Activated CD4-positive, alpha-beta memory T cell treated with anti-CD3 and anti-CD28 coated beads for 36 hours (primary cell): ENCODE measurements at regions not wholly inside any gene's neighbourhood (a gene's known extent, or its start where the extent isn't known, plus 50 kb on each side); places are given as distances from the start of the nearest gene placed in this dataset.
"Not testable (repeated sequence)": the region's sequence is repeated elsewhere in the genome, so short reads cannot be mapped to it uniquely, and the experiment has no call there.

Experiments used
- CTCF ChIA-PET: fragments of 350-600 bp; sonication (Branson Sonifier 250); formaldehyde crosslinking; loops from one replicate; lab custom pipeline; 2021; ENCODE audit warnings: antibody characterized with exemption, inconsistent platforms; lab: Charles Lee
- POLR2A ChIA-PET: fragments of 350-600 bp; sonication (Branson Sonifier 250); formaldehyde crosslinking; loops from one replicate; lab custom pipeline; 2021; ENCODE audit warnings: antibody characterized with exemption; lab: Charles Lee
- DNase-seq: peaks from one replicate; pipeline ENCODE4 v3.0.0-alpha.2; 2020
- H3K27ac Mint-ChIP-seq: one replicate; pipeline ENCODE4 v1.8.0; 2021; ENCODE audit warnings: mixed read lengths
- H3K27me3 Mint-ChIP-seq: one replicate; pipeline ENCODE4 v1.8.0; 2021; ENCODE audit warnings: mixed read lengths
- H3K36me3 Mint-ChIP-seq: one replicate; pipeline ENCODE4 v1.8.0; 2021; ENCODE audit warnings: mixed read lengths
- H3K4me1 Mint-ChIP-seq: one replicate; pipeline ENCODE4 v1.8.0; 2021; ENCODE audit warnings: low read depth, mixed read lengths
- H3K4me3 Mint-ChIP-seq: one replicate; pipeline ENCODE4 v1.8.0; 2021; ENCODE audit warnings: mild to moderate bottlenecking, mixed read lengths
- H3K9me3 Mint-ChIP-seq: one replicate; pipeline ENCODE4 v1.8.0; 2021; ENCODE audit warnings: mixed read lengths
- intact Hi-C: fragments of 100-400 bp; cut with micrococcal nuclease; formaldehyde crosslinking; loops from one replicate; pipeline ENCODE4 v1.15.1; 2023

DNA sequence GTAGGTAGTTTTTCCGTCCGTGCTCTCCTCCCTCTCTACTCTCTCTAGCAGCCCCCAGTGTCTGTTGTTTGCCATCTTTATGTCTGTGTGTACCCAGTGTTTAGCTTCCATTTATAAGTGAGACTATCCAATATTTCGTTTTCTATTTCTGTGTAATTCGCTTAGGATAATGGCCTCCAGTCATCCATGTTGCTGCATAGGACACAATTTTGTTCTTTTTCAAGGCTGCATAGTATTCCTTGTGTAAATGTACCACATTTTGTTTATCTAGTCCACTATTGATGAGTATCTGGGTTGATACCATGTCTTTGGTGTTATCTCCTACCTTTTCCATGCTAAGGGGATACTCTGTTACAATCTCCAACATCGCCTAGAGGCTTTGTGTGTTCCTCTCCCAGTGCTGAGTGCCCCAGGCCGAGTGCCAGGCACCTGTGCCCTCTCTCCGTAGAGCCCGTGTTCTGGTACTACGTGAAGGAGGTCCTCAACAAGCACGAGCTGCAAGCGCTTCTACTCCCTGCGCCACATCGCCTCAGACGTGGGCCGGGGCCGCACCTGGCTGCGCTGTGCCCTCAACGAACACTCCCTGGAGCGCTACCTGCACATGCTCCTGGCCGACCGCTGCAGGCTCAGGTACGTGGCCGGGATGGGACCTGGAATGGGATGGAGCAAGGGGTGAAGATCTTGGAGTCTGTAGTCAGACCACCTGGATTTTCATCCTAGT lies 51.0 kb downstream of the NPIPB11 start:
- CTCF ChIA-PET, H3K4me3 Mint-ChIP-seq, H3K27me3 Mint-ChIP-seq, H3K9me3 Mint-ChIP-seq, H3K27ac Mint-ChIP-seq, H3K36me3 Mint-ChIP-seq, intact Hi-C loops, POLR2A ChIA-PET, DNase-seq, H3K4me1 Mint-ChIP-seq: not testable (repeated sequence)

DNA sequence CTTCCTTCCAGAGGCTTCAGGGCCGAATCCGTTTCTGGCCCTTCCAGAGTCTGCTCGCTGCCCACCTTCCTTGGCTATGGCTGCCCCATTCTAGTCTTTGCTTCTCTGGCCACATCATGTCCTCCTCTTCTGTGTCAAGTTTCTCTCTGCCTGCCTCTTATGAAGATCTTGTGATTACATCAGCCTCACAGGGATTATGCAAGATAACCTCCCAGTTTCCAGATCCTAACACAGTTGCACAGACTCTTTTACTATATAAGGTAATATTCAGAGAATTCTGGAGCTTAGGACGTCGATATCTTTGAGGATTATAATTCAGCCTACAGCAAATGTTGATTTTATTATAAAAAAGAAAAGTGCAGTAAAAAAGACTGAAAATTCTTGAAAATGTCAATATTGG lies 52.1 kb downstream of the NPIPB11 start:
- H3K9me3 Mint-ChIP-seq, POLR2A ChIA-PET, H3K36me3 Mint-ChIP-seq, H3K4me1 Mint-ChIP-seq, intact Hi-C loops, DNase-seq, H3K4me3 Mint-ChIP-seq, H3K27ac Mint-ChIP-seq, CTCF ChIA-PET, H3K27me3 Mint-ChIP-seq: not testable (repeated sequence)

DNA sequence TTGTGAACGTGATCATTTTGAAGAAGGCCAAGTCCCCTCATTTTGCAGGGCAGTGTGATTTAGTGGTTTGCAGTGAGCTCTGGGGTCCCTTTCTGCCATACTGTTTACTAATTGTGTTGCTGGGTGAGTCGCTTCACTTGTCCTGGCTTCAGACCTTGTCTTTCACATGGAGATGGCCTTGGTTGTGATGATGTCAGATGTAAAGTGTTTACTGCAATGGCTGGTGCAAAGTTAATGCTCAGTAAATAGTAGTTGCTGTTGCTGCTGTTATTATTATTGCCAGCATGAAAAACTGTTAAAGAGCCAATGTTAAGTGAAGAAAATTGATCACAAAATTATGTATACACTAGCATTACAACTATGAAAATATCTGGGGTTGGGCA lies 53.9 kb downstream of the NPIPB11 start:
- H3K4me3 Mint-ChIP-seq: not testable (repeated sequence)

DNA sequence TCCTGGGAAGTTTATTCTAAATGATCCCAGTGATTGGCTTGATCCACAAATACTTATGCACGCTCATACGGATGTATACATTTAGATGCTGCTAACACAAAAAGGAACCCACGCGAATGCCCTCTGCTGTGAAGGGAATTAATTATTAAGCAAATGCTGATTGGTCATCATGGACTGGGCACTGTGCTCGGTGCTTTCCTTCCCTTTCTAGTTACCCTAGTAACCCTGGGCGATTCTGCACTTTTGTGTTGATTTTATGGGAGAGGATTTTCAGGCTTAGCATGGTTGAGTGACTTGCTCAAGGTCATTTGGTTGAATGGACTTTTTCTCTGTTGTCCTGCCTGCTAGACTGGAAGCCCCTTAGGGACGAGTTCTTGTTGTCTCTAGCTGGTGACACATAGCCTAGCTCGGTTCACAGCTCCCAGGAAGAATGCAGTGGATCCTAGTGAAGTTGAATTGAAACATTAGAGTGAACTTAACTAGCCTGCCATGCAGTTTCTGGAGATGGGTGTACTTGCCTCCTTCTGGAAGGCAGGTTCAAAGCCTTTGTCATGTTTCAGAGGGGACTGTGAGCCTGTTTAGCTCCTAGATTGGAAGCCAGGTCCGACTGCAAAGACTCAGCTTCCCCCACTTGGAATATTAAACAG lies 54.4 kb downstream of the NPIPB11 start:
- DNase-seq, intact Hi-C loops, CTCF ChIA-PET, H3K4me3 Mint-ChIP-seq, H3K27ac Mint-ChIP-seq, POLR2A ChIA-PET, H3K36me3 Mint-ChIP-seq, H3K4me1 Mint-ChIP-seq, H3K27me3 Mint-ChIP-seq, H3K9me3 Mint-ChIP-seq: not testable (repeated sequence)

More for the DNA sequence above, 53.9 kb downstream of the NPIPB11 start:
- H3K27me3 Mint-ChIP-seq, POLR2A ChIA-PET, H3K4me1 Mint-ChIP-seq, H3K9me3 Mint-ChIP-seq, H3K27ac Mint-ChIP-seq, H3K36me3 Mint-ChIP-seq, CTCF ChIA-PET, DNase-seq, intact Hi-C loops: not testable (repeated sequence)

DNA sequence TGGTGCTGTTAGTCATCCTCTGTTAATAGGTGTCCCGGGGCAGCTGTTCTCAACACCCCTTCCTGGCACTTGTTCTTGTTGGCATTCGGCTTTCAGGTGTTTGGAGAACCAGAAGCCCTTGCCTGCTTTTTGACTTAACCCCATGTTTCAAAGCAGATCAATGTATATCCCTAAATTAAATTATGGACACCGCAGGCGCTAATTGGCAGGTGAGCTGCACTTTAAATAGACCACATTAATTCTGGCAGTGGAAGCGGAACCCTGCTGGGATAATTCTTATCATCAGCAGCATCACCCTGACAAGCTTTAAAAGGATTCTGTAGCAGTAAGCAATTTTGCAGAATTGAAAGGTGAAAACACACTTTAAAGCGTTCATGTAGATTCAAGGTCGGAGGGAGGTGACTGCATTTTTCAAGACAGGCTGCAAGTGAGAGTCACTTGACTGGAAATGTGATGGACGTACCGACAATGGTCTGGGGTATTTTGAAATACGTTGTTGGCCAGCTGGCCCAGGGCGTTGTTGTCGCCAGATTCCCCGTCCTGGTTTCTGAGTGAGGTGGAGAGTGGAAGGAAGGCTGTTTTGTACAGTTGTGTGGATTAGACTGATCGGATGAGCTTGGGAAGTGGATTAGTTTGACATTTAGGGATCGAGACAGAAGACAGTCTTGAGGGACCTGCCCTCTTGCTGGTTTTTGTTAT lies 55.1 kb downstream of the NPIPB11 start:
- H3K27me3 Mint-ChIP-seq, H3K4me3 Mint-ChIP-seq, POLR2A ChIA-PET, H3K27ac Mint-ChIP-seq, H3K36me3 Mint-ChIP-seq, DNase-seq, intact Hi-C loops, H3K4me1 Mint-ChIP-seq, CTCF ChIA-PET, H3K9me3 Mint-ChIP-seq: not testable (repeated sequence)

DNA sequence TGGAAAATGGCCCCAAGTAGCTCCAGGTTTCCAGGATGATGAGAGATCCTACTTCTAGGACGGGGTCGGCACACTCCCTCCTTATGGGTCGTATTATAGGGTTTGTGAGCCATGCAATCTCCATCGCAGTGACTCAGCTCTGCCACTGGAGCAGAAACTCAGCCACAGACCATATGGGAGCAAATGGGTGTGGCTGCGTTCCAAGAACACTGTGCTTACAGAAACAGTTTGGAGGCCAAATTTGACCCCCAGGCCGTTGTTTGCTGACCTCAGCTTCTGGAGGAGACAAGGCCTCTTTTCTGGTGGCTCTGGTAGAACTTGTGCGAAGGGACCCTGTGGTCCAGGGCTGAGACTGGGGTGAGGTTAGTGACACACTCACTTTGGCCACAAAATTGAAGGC lies 56.5 kb downstream of the NPIPB11 start:
- H3K4me3 Mint-ChIP-seq, H3K4me1 Mint-ChIP-seq, POLR2A ChIA-PET, intact Hi-C loops, DNase-seq, H3K27ac Mint-ChIP-seq, H3K27me3 Mint-ChIP-seq, CTCF ChIA-PET, H3K9me3 Mint-ChIP-seq, H3K36me3 Mint-ChIP-seq: not testable (repeated sequence)

DNA sequence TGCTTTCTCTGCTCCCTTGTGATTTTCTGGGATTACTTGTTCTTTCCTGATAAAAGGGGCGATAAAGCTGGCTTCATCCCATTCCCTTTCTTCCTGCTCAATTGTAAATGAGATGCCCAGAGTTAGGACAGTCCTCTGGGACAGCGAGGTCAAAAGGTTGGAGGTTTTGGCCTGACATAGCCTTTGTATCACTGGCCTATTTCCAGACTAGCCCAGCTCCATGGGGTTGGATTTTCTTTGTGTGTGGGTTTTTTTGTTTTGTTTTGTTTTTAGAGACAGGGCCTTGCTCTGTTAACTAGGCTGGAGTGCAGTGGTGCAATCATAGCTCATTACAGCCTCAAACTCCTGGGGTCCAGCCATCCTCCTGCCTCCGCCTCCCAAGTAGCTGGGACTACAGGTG lies 57.8 kb downstream of the NPIPB11 start:
- H3K4me3 Mint-ChIP-seq, H3K36me3 Mint-ChIP-seq, H3K9me3 Mint-ChIP-seq, POLR2A ChIA-PET, DNase-seq, H3K4me1 Mint-ChIP-seq, CTCF ChIA-PET, H3K27ac Mint-ChIP-seq, H3K27me3 Mint-ChIP-seq, intact Hi-C loops: not testable (repeated sequence)

DNA sequence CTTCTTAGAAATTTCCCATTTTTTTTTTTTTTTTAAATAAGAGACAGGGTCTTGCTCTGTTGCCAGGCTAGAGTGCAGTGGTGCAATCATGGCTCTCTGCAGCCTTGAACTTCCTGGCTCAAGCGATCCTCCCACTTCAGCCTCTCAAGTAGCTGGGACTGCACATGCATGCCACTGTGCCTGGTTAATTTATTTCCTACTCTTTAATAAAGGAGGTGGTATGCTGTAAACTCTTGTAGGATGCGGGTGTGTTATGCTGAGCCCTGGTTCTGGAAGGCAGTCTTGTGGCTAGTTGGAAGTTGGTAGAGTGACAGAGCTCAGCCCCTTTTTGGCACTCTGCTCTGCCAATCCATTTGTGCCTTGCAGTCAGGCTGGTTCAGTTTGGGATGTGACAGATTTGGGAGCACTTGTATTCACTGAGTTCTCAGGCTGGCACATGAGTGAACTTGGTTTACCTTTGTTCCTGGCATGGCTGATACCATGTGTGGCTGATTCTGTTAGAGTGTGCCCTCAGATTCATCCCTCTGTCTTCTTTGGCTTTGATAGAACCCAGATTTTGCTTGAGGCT lies 58.3 kb downstream of the NPIPB11 start:
- H3K27me3 Mint-ChIP-seq, H3K36me3 Mint-ChIP-seq, intact Hi-C loops, H3K9me3 Mint-ChIP-seq, H3K27ac Mint-ChIP-seq, POLR2A ChIA-PET, H3K4me1 Mint-ChIP-seq, CTCF ChIA-PET, H3K4me3 Mint-ChIP-seq, DNase-seq: not testable (repeated sequence)

DNA sequence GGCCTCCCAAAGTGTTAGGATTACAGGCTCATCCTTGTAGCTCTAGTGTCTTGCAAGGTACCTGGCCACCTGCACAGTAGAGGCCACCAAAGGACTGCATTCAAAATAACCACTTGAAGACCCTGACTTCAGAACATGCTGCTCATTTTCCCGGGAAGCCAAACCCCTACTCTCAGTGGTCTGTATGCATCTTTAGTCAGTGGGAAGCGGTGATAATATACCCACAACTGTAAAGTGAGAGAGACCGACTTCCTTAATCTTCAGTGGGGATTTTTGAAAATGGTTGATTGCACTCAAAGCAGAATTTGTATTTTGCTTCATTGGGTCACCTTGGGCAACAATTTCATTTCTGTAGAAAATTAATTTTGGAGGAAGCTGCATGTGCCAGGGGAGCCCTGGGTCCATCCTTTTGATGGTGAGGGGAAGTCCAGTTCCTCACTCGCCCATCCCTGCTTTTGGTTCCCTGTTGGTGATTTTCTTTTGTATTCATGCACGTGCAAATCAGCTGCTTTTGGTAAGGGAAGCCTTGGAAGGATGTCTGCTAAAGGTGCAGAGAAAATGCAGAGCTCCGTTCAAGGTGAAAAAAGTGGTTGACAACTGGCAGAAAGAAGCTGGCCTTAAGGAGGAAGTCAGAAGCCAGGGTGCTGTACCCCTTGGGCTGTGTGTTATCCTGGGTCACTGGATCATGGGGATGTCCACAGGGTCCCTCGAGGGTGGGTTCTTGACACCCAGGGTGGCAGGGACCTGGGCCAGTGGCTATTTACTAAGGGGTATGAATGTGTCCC lies 59.5 kb downstream of the NPIPB11 start:
- H3K27me3 Mint-ChIP-seq, H3K9me3 Mint-ChIP-seq, CTCF ChIA-PET, H3K4me1 Mint-ChIP-seq, DNase-seq, H3K4me3 Mint-ChIP-seq, H3K27ac Mint-ChIP-seq, intact Hi-C loops, H3K36me3 Mint-ChIP-seq, POLR2A ChIA-PET: not testable (repeated sequence)

DNA sequence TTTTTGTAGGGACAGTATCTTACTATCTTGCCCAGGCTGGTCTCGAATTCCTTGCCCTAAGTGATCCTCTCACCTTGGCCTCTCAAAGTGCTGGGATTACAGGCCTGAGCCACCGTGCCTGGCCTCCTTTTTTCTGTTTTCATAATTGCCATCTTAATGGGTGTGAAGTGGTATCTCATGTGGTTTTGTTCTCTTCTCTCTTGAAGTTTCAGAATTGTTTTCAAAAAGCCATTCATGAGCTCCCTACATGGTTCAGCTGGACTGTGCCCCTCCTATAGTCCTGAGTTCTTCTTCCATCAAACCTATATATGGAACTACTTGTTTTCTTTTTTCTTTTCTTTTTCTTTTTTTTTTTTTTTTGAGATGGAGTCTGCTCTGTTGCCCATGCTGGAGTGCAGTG lies 60.3 kb downstream of the NPIPB11 start:
- H3K27me3 Mint-ChIP-seq, CTCF ChIA-PET, H3K4me3 Mint-ChIP-seq, H3K36me3 Mint-ChIP-seq, DNase-seq, H3K4me1 Mint-ChIP-seq, POLR2A ChIA-PET, H3K9me3 Mint-ChIP-seq, H3K27ac Mint-ChIP-seq, intact Hi-C loops: not testable (repeated sequence)

DNA sequence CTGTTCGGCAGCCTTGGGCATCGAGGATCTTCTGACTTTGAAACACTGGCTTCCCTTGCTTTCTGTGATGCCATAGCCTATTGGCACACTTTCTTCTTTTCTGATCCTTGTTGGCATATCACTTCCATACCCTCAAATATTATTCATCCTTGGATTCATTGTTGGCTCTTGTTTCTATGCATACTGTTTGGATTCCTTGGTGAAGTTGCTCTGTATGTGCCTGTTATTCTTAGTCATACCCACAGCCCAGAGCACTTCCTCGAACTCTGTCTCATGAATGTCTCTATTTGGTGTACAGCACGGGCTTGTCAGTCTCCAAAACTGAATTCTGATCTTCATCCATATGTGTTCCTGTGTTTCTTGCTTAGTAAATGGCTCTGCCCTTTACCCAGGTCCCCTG lies 63.6 kb downstream of the NPIPB11 start:
- POLR2A ChIA-PET, H3K4me3 Mint-ChIP-seq, H3K9me3 Mint-ChIP-seq, DNase-seq, intact Hi-C loops, H3K27me3 Mint-ChIP-seq, H3K27ac Mint-ChIP-seq, CTCF ChIA-PET, H3K4me1 Mint-ChIP-seq, H3K36me3 Mint-ChIP-seq: not testable (repeated sequence)

DNA sequence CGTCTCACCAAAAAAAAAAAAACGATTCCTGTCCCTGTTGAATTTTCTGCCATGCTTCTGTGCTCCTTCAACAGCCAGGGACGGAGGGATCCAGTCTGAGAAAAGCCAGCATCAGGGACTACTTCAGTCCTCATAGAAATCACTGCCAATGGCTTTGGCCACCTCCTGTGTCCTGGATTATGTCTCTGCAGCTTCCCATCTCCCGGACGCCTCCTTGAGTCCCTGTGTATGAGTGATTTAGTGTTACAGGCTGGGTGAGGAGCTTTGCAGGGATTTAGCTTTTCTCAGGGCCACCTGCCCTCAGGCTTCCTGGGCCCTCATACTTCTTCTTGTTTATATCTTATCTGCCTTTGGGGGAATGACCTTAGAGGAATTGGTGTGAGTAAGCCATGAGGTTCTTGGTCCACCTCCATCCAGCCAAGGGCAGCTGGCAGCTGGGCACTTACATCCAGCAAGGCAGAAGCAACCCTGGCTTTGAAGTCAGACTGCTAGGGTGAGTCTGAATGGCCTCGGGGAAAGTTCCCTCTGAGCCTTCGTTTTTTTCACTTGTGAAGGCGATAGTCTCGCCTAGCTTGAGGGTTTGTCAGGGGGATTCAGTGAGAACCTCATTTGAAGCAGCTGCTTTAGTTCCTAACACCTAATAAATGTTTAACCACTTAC lies 65.6 kb downstream of the NPIPB11 start:
- H3K4me3 Mint-ChIP-seq, DNase-seq, CTCF ChIA-PET, H3K4me1 Mint-ChIP-seq, H3K27ac Mint-ChIP-seq, H3K9me3 Mint-ChIP-seq, H3K36me3 Mint-ChIP-seq, POLR2A ChIA-PET, intact Hi-C loops, H3K27me3 Mint-ChIP-seq: not testable (repeated sequence)
